ENCODE measurements at regions not wholly inside any gene's neighbourhood (a gene's known extent, or its start where the extent isn't known, plus 50 kb on each side); places are given as distances from the start of the nearest gene placed in this dataset.

- H2AFZ ChIP-seq (ENCODE audit: low read depth, low read length, severe bottlenecking) = no peak overlapping the region
- H3K4me3 ChIP-seq (ENCODE audit: insufficient read depth, low read length, poor library complexity, severe bottlenecking) = no peak overlapping the region
- no peaks in the 10 kb centered on the region for H3K9me2 ChIP-seq (replicated peaks; ENCODE audit: insufficient read depth, low read length)
- no peak for TF ChIP-seq EZH2phosphoT487 (conservative IDR thresholded peaks at IDR 0.05; ENCODE audit: low read length)
- TF ChIP-seq CTCF (IDR thresholded peaks at IDR 0.05; ENCODE audit: insufficient read depth, low read length, poor library complexity, severe bottlenecking) = no peak
- no peaks in the 10 kb centered on the region for H3K9me3 ChIP-seq (ENCODE audit: insufficient read depth, low read length)
- no peak overlapping the region for H3K27ac ChIP-seq (ENCODE audit: low read depth, low read length)
- no peaks in the 10 kb centered on the region for H4K20me1 ChIP-seq (ENCODE audit: low read depth, low read length)
- no peaks in the 10 kb centered on the region for H3F3A ChIP-seq (ENCODE audit: insufficient read depth)
- no peak overlapping the region for H3K4me2 ChIP-seq (ENCODE audit: low read depth, low read length, poor library complexity, severe bottlenecking)
- H3K36me3 ChIP-seq (ENCODE audit: low read length) = no peaks in the 10 kb centered on the region
- no peaks in the 10 kb centered on the region for H3K27me3 ChIP-seq (ENCODE audit: low read length)
- no peak overlapping the region for H3K9ac ChIP-seq (ENCODE audit: low read length)
- H3K79me2 ChIP-seq (ENCODE audit: insufficient read depth, low read length) = no peaks in the 10 kb centered on the region
Measured at GRCh38 chr5:173408946-173409345, 80.7 kb upstream of the STC2 start.

- H3K4me3 ChIP-seq (ENCODE audit: insufficient read depth, low read length, poor library complexity, severe bottlenecking) = no peak overlapping the region
- no peak overlapping the region for H3K4me2 ChIP-seq (ENCODE audit: low read depth, low read length, poor library complexity, severe bottlenecking)
- no peaks in the 10 kb centered on the region for H3K36me3 ChIP-seq (ENCODE audit: low read length)
- no peak for TF ChIP-seq CTCF (IDR thresholded peaks at IDR 0.05; ENCODE audit: insufficient read depth, low read length, poor library complexity, severe bottlenecking)
- H4K20me1 ChIP-seq (ENCODE audit: low read depth, low read length) = no peaks in the 10 kb centered on the region
- H3K9ac ChIP-seq (ENCODE audit: low read length) = no peak overlapping the region
- H3F3A ChIP-seq (ENCODE audit: insufficient read depth) = no peaks in the 10 kb centered on the region
- H3K79me2 ChIP-seq (ENCODE audit: insufficient read depth, low read length) = no peaks in the 10 kb centered on the region
- no peaks in the 10 kb centered on the region for H3K27me3 ChIP-seq (ENCODE audit: low read length)
- no peak overlapping the region for H2AFZ ChIP-seq (ENCODE audit: low read depth, low read length, severe bottlenecking)
- no peak overlapping the region for H3K27ac ChIP-seq (ENCODE audit: low read depth, low read length)
- H3K9me3 ChIP-seq (ENCODE audit: insufficient read depth, low read length) = no peaks in the 10 kb centered on the region
- no peaks in the 10 kb centered on the region for H3K9me2 ChIP-seq (replicated peaks; ENCODE audit: insufficient read depth, low read length)
Measured at GRCh38 chr5:173399851-173400250, 71.6 kb upstream of the STC2 start.

- Histone ChIP-seq H3K79me2 (ENCODE audit: insufficient read depth, low read length) (no peaks in the 10 kb centered on the region), H3K4me2 (ENCODE audit: low read depth, low read length, poor library complexity, severe bottlenecking) (no peak overlapping the region), H2AFZ (ENCODE audit: low read depth, low read length, severe bottlenecking) (no peak overlapping the region), H3K27ac (ENCODE audit: low read depth, low read length) (no peak overlapping the region), H3K4me3 (ENCODE audit: insufficient read depth, low read length, poor library complexity, severe bottlenecking) (no peak overlapping the region), H3K9me3 (ENCODE audit: insufficient read depth, low read length) (no peaks in the 10 kb centered on the region), H3K36me3 (ENCODE audit: low read length) (no peaks in the 10 kb centered on the region), H3K27me3 (ENCODE audit: low read length) (no peaks in the 10 kb centered on the region), H4K20me1 (ENCODE audit: low read depth, low read length) (no peaks in the 10 kb centered on the region), H3K9ac (ENCODE audit: low read length) (no peak overlapping the region), H3F3A (ENCODE audit: insufficient read depth) (no peaks in the 10 kb centered on the region), H3K9me2 (replicated peaks; ENCODE audit: insufficient read depth, low read length) (no peaks in the 10 kb centered on the region)
- TF ChIP-seq EZH2phosphoT487 (conservative IDR thresholded peaks at IDR 0.05; ENCODE audit: low read length) (no peak), CTCF (IDR thresholded peaks at IDR 0.05; ENCODE audit: insufficient read depth, low read length, poor library complexity, severe bottlenecking) (no peak)
Measured at GRCh38 chr5:173397516-173397915, 69.3 kb upstream of the STC2 start.

Measured in SU-DHL-6 (cell line).